ENCODE measurements at regions not wholly inside any gene's neighbourhood (a gene's known extent, or its start where the extent isn't known, plus 50 kb on each side); places are given as distances from the start of the nearest gene placed in this dataset.

- no peak for TF ChIP-seq CTCF (IDR thresholded peaks at IDR 0.05)
- no peak for TF ChIP-seq POLR2A (IDR thresholded peaks at IDR 0.05)
- TF ChIP-seq POLR2AphosphoS5 (IDR thresholded peaks at IDR 0.05) = no peak
These were observed 591.5 kb downstream of the PPARGC1A start for GRCh38 chr4:23298371-23298770.
